Esophagus squamous epithelium (tissue), 5 donors: ENCODE measurements at regions not wholly inside any gene's neighbourhood (a gene's known extent, or its start where the extent isn't known, plus 50 kb on each side); places are given as distances from the start of the nearest gene placed in this dataset.

Experiments used
- DNase-seq: peaks from one replicate; lab custom pipeline; 2025; lab: John Stamatoyannopoulos, UW
- H3K27ac ChIP-seq, 4 donors: fragments of 200-600 bp; sonication (generic); one replicate each; pipeline ENCODE4 v1.5.1; 2016 to 2019; ENCODE audit warnings: mild to moderate bottlenecking in 1 of 4
- H3K27me3 ChIP-seq, 4 donors: fragments of 200-600 bp; sonication (generic); 1 replicate in 3 of 4; 2 replicates in 1 of 4; pipeline versions ENCODE4 v1.5.1 to v1.6.0; 2017 to 2021; ENCODE audit warnings: antibody characterized with exemption in 1 of 4
- H3K36me3 ChIP-seq, 3 donors: fragments of 200-600 bp; sonication (generic); one replicate each; pipeline ENCODE4 v1.5.1; 2016 to 2019
- H3K4me1 ChIP-seq, 3 donors: fragments of 200-600 bp; sonication (generic); one replicate each; pipeline ENCODE4 v1.5.1; 2017 to 2019
- H3K4me3 ChIP-seq, 4 donors: fragments of 200-600 bp; sonication (generic); 1 replicate in 3 of 4; 2 replicates in 1 of 4; pipeline ENCODE4 v1.5.1; 2016 to 2019; ENCODE audit warnings: mild to moderate bottlenecking in 2 of 4, moderate library complexity in 1 of 4
- H3K9me3 ChIP-seq, 3 donors: fragments of 200-600 bp; sonication (generic); one replicate each; pipeline ENCODE4 v1.5.1; 2016 to 2019
- POLR2A ChIP-seq, 4 donors: fragments of 450-650 bp; IDR thresholded peaks; one replicate each; pipeline ENCODE4 v1.6.1; 2017; ENCODE audit warnings: antibody characterized with exemption in 4 of 4, mild to moderate bottlenecking in 4 of 4, moderate library complexity in 3 of 4
- WGBS, 2 donors: methylation state at CpG; one replicate each; pipeline ENCODE4 v1.1.5; 2018; 5-methylcytosine and 5-hydroxymethylcytosine counted together
- intact Hi-C: fragments of 100-400 bp; cut with DNase I; formaldehyde crosslinking; loops from one replicate; pipeline ENCODE4 v1.15.0; 2022
- TF ChIP-seq, protein P1 (sequence below), 6 experiments: fragments of 450-650 bp in 4 of 6; fragments of 200-600 bp in 2 of 6; sonication (generic) in 2 of 6; IDR thresholded peaks; one replicate each; pipeline ENCODE4 v1.5.1; 2016 to 2019; ENCODE audit warnings: antibody characterized with exemption in 6 of 6, mild to moderate bottlenecking in 4 of 6, moderate library complexity in 4 of 6
- donor health status: DM: yes; HTN: yes; CAD: no.

DNA sequence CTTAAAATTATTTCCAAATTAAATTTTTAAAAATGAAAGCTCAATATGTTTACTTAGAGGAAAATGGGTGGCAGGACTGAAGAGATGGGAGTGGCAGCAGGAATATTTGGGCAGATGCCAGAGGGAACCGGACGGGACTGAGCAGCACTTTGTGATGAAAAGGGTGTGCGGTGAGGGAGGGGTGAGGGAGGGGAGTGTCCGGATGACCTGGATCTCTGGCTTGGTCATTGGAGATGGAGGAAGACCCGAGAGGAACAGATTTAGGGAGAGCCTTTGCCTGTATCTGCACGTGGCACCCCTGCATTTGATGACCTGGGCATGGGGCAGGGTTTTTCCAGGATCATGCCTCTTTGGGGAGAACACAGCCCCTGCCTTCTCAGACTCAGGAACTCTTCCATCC, 201.1 kb upstream of the MVB12B start:
- WGBS, 2 donors: 29 to 33% methylated on average over 6 of the region's 6 CpGs
- Histone ChIP-seq H3K27me3 (peaks cover 0 to 84% (median 2%) of the 10 kb centered on the region in 4 donors), H3K4me1 (peaks cover 0 to 7% (median 0%) of the 10 kb centered on the region in 3 donors), H3K4me3 (no peak overlapping the region), H3K36me3 (no peaks in the 10 kb centered on the region), H3K27ac (no peak overlapping the region), H3K9me3 (no peaks in the 10 kb centered on the region)
- no peak for DNase-seq
- TF ChIP-seq, protein P1, sequence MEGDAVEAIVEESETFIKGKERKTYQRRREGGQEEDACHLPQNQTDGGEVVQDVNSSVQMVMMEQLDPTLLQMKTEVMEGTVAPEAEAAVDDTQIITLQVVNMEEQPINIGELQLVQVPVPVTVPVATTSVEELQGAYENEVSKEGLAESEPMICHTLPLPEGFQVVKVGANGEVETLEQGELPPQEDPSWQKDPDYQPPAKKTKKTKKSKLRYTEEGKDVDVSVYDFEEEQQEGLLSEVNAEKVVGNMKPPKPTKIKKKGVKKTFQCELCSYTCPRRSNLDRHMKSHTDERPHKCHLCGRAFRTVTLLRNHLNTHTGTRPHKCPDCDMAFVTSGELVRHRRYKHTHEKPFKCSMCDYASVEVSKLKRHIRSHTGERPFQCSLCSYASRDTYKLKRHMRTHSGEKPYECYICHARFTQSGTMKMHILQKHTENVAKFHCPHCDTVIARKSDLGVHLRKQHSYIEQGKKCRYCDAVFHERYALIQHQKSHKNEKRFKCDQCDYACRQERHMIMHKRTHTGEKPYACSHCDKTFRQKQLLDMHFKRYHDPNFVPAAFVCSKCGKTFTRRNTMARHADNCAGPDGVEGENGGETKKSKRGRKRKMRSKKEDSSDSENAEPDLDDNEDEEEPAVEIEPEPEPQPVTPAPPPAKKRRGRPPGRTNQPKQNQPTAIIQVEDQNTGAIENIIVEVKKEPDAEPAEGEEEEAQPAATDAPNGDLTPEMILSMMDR (IDR thresholded peaks at IDR 0.05): no peak
- TF ChIP-seq POLR2A (IDR thresholded peaks at IDR 0.05): no peak
- intact Hi-C loops: no loop called here

DNA sequence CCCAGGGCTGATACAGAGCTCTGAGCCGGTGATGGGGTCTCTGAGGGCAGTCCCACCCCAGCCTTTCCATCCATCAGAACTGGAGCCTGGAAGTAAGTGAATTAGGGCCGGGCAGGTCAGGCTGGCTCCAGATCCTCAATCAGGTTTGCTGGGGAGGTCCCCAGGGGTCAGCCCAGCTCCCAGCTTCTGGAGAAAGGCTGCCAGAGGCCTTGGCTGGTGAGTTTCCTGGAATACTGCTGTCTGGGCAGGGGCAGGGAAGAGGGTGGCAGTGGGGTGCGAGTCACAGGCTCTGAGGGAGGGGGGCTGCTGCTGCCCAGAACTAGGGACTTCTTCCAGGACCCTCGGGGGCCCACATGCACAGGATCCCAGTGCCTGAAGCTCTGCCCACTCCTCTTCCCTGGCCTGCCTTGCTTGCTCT, 200.6 kb upstream of the MVB12B start:
- Histone ChIP-seq H3K9me3 (no peaks in the 10 kb centered on the region), H3K27me3 (peaks cover 0 to 87% (median 2%) of the 10 kb centered on the region in 4 donors), H3K27ac (no peak overlapping the region), H3K4me3 (no peak overlapping the region), H3K4me1 (peaks cover 0 to 7% (median 0%) of the 10 kb centered on the region in 3 donors), H3K36me3 (no peaks in the 10 kb centered on the region)
- DNase-seq: no peak
- 14 to 33% methylated on average over 1 to 2 of the region's 4 CpGs for WGBS, 2 donors
- intact Hi-C loops: no loop called here
- TF ChIP-seq, protein P1 (IDR thresholded peaks at IDR 0.05): no peak
- no peak for TF ChIP-seq POLR2A (IDR thresholded peaks at IDR 0.05)

DNA sequence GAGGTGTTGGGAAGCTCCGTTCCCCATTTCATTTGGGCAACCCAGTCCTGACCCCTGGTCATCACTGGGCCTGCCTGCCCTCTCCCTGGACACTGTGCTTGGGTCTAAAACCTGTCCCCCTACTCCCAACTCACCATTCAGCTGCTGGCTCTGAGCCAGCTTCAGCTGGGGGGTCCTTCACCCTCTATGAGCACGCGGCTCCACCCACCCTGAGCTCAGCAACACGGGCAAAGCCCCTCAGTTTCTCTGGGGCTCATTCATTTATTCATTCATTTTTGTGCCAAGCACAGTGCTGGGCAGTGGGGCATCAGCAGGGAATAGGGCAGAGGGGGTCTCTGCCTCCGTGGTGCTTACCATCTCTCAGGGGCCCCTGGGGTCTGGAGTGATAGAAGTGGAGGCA, 199.8 kb upstream of the MVB12B start:
- Histone ChIP-seq H3K27ac (no peak overlapping the region), H3K9me3 (no peaks in the 10 kb centered on the region), H3K36me3 (no peaks in the 10 kb centered on the region), H3K4me1 (peaks cover 0 to 7% (median 0%) of the 10 kb centered on the region in 3 donors), H3K4me3 (no peak overlapping the region), H3K27me3 (peaks cover 0 to 92% (median 2%) of the 10 kb centered on the region in 4 donors)
- WGBS, 2 donors: 77 to 78% methylated on average over 5 of the region's 5 CpGs
- no peak for TF ChIP-seq POLR2A (IDR thresholded peaks at IDR 0.05)
- TF ChIP-seq, protein P1 (IDR thresholded peaks at IDR 0.05): no peak
- no peak for DNase-seq
- intact Hi-C loops: no loop called here

DNA sequence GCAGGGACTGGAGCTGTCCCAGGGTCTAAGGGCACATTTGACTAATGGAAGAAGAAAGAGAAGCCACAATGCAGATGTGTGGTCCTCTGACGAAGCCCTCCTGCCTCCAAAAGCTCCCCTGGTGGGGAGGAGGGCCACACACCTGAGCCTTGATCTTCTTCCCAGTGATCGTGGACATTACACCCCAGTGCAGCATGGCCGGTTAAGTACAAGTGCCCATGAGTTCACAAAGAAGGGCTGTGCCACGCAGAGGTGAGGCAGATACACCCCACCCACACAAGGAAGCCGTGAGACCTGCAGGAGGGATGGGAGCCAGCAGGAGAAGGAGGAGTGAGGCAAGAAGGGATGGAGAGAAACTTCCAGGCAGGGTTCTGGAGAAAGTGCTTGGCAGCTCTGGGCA, 199.0 kb upstream of the MVB12B start:
- Histone ChIP-seq H3K36me3 (no peaks in the 10 kb centered on the region), H3K27ac (no peak overlapping the region), H3K4me3 (no peak overlapping the region), H3K9me3 (no peaks in the 10 kb centered on the region), H3K4me1 (peaks cover 0 to 7% (median 0%) of the 10 kb centered on the region in 3 donors), H3K27me3 (peaks cover 0 to 87% (median 2%) of the 10 kb centered on the region in 4 donors)
- TF ChIP-seq, protein P1 (IDR thresholded peaks at IDR 0.05): no peak
- TF ChIP-seq POLR2A (IDR thresholded peaks at IDR 0.05): no peak
- 44 to 47% methylated on average over 3 to 5 of the region's 5 CpGs for WGBS, 2 donors
- no peak for DNase-seq
- intact Hi-C loops: no loop called here

DNA sequence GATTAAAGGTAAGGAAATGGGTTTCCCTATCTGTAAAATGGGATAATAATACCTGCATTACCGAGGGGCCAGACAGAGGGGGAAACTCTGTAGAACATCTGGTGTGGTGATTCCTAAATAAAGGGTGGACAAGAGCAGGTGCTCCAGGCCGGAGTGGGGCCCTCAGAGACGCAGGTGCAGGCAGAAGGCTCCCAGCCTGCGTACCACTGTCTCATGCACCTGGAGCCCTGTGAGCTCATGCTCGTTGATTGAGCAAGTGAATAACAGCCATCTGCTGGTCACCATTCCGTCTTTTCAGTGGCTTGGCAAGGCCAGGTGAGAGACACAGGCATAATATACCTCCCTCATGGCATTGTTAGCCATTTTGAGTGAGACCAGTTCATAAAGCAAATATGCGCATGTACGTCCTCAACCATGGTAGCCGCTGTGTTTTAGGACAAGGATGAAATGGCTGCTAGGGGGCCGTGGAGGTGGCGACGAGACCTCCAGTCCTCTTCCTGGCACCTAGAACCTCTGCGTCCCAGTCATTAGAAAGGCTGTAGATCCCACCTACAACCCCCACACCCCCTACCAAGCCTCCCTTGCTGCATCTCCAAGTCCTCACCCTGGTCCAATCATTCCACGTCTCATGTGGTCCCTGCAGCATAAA, 198.0 kb upstream of the MVB12B start:
- no peak for DNase-seq
- Histone ChIP-seq H3K27me3 (peaks cover 0 to 77% (median 0%) of the 10 kb centered on the region in 4 donors), H3K4me1 (peaks cover 0 to 7% (median 0%) of the 10 kb centered on the region in 3 donors), H3K4me3 (no peak overlapping the region), H3K27ac (no peak overlapping the region), H3K36me3 (no peaks in the 10 kb centered on the region), H3K9me3 (no peaks in the 10 kb centered on the region)
- WGBS, 2 donors: 78 to 84% methylated on average over 13 of the region's 14 CpGs
- TF ChIP-seq POLR2A (IDR thresholded peaks at IDR 0.05): no peak
- TF ChIP-seq, protein P1 (IDR thresholded peaks at IDR 0.05): no peak
- intact Hi-C loops: no loop called here
